AG10803 (cell line): ENCODE measurements at regions not wholly inside any gene's neighbourhood (a gene's known extent, or its start where the extent isn't known, plus 50 kb on each side); places are given as distances from the start of the nearest gene placed in this dataset.

Source experiments
- DNase-seq: peaks from one replicate; pipeline ENCODE4 v3.0.0; 2010; ENCODE audit warnings: low read depth
- H3K4me3 ChIP-seq: 2 replicates; pipeline ENCODE4 v1.5.1; 2011; ENCODE audit warnings: mild to moderate bottlenecking, low read length, control low read depth
- TF ChIP-seq, protein P1 (sequence below): conservative IDR thresholded peaks from 2 replicates; pipeline ENCODE4 v1.5.1; 2011; ENCODE audit warnings: mild to moderate bottlenecking, low read length, control low read depth, inconsistent platforms

DNA sequence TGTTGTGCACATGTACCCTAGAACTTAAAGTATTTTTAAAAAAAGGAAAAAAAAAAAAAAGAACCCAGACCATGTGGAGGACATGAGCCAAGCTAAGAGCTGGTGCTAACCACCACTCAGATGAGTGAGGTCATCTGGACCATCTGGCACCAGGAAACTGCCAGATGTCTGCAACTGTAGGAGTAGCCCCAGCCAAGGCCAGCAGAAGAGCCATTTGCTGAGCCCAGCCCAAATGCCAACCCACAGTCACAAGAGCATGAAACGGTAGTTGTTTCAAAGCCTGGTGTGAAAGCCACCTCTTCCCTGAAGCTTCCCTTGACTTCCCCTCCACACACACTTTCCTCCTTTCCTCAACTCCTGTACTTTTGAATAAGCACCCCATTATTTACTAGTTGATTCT is 69.2 kb upstream of the FCN1 start:
- H3K4me3 ChIP-seq = no peak overlapping the region
- TF ChIP-seq, protein P1, sequence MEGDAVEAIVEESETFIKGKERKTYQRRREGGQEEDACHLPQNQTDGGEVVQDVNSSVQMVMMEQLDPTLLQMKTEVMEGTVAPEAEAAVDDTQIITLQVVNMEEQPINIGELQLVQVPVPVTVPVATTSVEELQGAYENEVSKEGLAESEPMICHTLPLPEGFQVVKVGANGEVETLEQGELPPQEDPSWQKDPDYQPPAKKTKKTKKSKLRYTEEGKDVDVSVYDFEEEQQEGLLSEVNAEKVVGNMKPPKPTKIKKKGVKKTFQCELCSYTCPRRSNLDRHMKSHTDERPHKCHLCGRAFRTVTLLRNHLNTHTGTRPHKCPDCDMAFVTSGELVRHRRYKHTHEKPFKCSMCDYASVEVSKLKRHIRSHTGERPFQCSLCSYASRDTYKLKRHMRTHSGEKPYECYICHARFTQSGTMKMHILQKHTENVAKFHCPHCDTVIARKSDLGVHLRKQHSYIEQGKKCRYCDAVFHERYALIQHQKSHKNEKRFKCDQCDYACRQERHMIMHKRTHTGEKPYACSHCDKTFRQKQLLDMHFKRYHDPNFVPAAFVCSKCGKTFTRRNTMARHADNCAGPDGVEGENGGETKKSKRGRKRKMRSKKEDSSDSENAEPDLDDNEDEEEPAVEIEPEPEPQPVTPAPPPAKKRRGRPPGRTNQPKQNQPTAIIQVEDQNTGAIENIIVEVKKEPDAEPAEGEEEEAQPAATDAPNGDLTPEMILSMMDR = no peak
- DNase-seq = no peak

DNA sequence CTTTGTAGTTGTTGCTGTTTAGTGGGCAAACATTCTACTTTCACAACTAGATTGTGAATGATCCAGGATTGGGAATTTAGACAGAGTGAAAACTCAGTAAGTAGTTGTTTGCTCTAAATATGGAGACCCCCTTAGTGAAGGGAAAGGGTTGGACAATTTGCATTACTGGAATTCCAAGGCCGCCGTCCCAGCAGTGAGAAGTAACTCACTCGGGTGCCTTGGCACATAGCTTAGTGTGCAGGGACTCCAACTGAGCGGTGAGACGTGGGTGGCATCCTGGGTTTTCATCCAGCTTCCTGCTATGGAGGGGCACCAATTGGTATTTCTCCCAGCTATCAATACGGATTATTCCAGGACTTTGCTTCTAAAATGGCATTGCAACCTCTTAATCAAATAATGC is 69.7 kb upstream of the FCN1 start:
- H3K4me3 ChIP-seq = no peak overlapping the region
- TF ChIP-seq, protein P1 = no peak
- DNase-seq = no peak

DNA sequence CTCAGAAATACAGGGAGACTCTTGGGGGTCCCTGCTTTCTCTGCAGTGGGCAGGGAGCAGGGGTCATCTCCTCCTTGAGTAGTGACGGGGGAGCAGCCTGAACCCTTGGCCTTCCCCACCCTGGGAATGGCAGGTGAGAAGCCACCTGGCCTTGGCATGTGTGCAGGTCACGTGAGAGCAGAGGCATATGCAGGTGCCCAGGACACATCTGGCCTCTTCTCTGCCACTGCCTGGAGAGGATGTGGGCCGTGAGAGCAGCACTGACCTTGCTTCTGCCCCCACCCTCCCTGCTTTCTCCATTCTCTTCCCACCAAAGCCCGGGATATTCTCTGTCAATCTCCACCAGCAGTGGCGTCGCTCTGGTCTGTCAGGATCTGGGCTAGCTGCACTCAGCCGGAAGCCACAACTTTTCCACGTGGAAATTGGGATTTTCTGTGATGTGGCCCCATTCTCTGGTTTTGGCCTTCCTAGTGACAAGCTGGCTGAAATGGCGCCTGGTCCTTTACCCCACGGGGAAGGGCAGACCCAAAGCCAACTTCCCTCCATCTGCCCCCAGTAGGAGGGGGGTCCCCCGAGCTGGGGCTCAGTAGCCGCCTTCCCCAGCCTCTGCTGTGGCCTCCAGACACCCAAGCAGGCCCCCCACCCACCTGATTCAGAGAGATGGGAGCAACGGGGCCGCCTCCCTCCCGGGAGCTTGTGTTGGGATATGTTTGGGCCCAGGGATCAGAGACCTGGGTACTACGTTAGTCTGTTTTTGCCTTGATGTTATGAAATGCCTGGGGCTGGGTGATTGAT is 70.4 kb upstream of the FCN1 start:
- TF ChIP-seq, protein P1 = no peak
- no peak for DNase-seq
- H3K4me3 ChIP-seq = no peak overlapping the region

DNA sequence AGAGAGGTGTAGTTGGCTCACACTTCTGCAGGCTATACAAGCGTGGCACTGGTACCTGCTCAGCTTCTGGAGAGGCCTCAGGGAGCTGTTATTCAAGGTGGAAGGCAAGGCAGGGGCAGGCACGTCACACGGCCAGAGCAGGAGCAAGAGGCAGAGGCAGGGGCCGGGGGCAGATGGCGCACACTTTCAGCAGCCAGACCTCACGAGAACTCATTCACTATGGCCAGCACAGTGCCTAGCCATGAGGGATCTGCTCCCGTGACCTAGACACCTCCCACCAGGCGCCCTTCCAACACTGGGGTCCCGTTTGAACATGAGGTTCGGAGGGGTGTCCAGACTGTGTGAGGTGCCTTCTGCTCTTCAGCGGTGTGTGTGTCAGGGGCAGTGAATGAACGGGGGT is 71.0 kb upstream of the FCN1 start:
- DNase-seq = no peak
- TF ChIP-seq, protein P1 = no peak
- H3K4me3 ChIP-seq = no peak overlapping the region

DNA sequence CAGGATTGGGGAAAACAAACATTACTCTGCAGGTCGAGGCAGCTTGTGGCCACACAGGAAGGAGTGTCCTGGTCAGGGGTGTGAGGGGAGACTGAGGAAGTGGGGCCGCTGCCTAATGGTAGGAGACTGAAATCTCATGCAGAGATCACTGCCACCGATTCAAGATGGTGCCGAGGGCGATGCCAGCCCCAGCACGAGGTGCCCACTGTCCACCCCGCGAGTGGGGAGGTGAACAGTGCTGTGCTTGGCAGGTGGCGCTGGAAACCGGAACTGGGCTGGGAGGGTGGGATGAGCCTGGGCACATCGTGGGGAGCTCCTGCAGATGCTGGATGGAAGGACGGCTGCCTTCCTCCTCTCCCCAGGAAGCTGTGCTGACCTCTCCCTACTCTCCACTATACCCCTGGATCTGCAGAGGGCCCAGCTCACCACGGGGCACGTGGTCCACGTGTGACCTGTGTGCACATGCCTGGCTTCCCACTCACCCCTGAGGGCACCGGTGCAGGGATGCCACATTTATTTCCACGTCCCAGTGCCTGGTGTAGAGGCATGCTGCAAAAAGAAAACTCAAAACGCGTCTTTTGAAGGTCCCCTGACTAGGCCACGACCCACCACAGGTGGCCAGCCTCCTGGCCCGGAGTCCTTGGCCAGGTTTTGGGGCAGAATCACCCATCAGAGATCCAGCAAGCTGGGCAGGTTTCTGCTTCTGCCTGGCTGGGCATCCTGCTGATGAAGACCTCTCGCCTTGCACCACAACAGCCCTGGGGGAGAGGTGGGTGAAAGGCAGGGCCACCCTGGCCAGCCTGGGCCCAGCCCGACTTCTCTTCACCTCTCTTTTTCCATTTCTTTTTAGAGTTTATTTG is 71.7 kb upstream of the FCN1 start:
- no peak for DNase-seq
- H3K4me3 ChIP-seq = no peak overlapping the region
- TF ChIP-seq, protein P1 = no peak

DNA sequence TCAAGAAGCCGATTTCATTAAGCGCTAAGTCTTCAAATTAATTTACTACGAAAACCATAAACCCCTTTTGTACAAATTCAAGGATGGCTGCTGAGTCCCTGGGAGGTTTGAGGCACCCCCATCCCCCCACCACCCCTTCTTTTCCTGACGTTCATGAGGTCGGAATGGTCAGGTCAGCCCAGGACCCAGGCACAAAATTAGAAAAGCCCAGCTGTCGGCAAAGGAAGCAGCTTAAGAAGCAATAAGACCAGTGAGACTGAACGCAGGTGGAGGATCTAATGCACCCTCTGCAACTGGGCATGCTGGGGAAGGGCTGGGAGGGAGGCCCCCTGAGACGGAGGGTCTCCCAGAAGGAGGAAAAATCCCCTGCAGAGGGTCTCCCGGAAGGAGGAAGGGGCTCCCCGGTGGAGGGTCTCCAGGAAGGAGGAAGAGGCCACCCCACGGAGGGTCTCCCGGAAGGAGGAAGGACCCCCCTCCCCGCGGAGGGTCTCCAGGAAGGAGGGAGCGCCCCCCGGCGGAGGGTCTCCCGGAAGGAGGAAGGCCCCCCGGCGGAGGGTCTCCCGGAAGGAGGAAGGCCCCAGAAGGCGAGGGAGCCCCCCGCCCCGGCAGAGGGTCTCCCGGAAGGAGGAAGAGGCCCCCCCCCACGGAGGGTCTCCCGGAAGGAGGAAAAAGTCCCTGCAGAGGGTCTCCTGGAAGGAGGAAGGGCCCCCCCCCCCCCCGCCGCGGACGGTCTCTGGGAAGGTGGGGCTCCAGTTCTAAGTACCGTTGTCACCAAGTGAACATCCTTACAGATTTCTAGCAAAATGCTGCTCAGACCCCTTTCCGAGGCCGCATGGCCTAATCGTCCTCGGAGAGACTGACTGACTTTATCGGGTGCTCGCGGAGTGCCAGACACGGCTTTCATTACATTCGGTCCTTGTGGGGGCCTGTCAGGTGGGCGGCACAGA is 74.4 kb upstream of the FCN1 start:
- no peak for DNase-seq
- H3K4me3 ChIP-seq = no peak overlapping the region
- TF ChIP-seq, protein P1 = no peak
